HFFc6 (cell line): ENCODE measurements at regions not wholly inside any gene's neighbourhood (a gene's known extent, or its start where the extent isn't known, plus 50 kb on each side); places are given as distances from the start of the nearest gene placed in this dataset.
A peak's percentile ranks its signal among the peaks of the same experiment; 100 is the strongest.

ENCODE experiments used
- DNase-seq: peaks from one replicate; pipeline ENCODE4 v3.0.0-alpha.2; 2018
- H3K27ac Mint-ChIP-seq: 2 replicates; pipeline ENCODE4 v1.8.0; 2020; ENCODE audit warnings: mild to moderate bottlenecking, mixed read lengths
- H3K27me3 Mint-ChIP-seq: 2 replicates; pipeline ENCODE4 v1.8.0; 2021; ENCODE audit warnings: mild to moderate bottlenecking, moderate library complexity, mixed read lengths; ENCODE audit not compliant: insufficient read depth
- H3K36me3 Mint-ChIP-seq: 2 replicates; pipeline ENCODE4 v1.8.0; 2021; ENCODE audit warnings: low read depth, mixed read lengths
- H3K4me1 Mint-ChIP-seq: 2 replicates; pipeline ENCODE4 v1.8.0; 2020; ENCODE audit warnings: low read depth, mixed read lengths
- H3K4me3 Mint-ChIP-seq: 2 replicates; pipeline ENCODE4 v1.8.0; 2020; ENCODE audit warnings: mild to moderate bottlenecking, moderate library complexity, mixed read lengths
- H3K9me3 Mint-ChIP-seq: 2 replicates; pipeline ENCODE4 v1.8.0; 2020; ENCODE audit warnings: mild to moderate bottlenecking, mixed read lengths
- TF ChIP-seq, protein P1 (sequence below): fragments of 200-600 bp; sonication (generic); IDR thresholded peaks from 2 replicates; pipeline ENCODE4 v1.5.0; 2021; ENCODE audit warnings: antibody characterized with exemption, mild to moderate bottlenecking

DNA sequence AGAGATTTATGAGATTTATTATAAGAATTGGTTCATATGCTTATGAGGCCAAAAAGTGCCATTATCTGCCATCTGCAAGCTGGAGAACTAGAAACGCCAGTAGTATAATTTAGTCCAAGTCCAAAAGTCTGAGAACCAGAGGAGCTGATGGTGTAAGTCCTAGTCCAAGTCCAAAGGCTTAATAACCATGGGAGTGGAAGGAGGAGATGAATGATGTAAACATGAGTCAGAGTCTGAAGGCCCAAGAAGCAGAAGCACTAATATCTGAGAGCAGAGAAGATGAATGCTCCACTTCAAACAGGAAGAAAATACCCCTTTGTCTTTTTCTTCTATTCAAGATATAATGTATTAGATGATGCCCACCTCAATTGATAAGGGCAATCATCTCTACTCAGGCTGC, 185.7 kb downstream of the CGGBP1 start:
- Mint-ChIP-seq H3K27ac (no peak overlapping the region), H3K4me1 (peaks cover 12% of the 10 kb centered on the region), H3K4me3 (no peak overlapping the region), H3K27me3 (no peaks in the 10 kb centered on the region), H3K9me3 (peaks cover 24% of the 10 kb centered on the region), H3K36me3 (peaks cover 20% of the 10 kb centered on the region)
- peak; percentile 70 for DNase-seq
- TF ChIP-seq, protein P1, sequence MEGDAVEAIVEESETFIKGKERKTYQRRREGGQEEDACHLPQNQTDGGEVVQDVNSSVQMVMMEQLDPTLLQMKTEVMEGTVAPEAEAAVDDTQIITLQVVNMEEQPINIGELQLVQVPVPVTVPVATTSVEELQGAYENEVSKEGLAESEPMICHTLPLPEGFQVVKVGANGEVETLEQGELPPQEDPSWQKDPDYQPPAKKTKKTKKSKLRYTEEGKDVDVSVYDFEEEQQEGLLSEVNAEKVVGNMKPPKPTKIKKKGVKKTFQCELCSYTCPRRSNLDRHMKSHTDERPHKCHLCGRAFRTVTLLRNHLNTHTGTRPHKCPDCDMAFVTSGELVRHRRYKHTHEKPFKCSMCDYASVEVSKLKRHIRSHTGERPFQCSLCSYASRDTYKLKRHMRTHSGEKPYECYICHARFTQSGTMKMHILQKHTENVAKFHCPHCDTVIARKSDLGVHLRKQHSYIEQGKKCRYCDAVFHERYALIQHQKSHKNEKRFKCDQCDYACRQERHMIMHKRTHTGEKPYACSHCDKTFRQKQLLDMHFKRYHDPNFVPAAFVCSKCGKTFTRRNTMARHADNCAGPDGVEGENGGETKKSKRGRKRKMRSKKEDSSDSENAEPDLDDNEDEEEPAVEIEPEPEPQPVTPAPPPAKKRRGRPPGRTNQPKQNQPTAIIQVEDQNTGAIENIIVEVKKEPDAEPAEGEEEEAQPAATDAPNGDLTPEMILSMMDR, result no peak

- H3K36me3 Mint-ChIP-seq, result peaks cover 12% of the 10 kb centered on the region
- peaks cover 10% of the 10 kb centered on the region for H3K9me3 Mint-ChIP-seq
- H3K27me3 Mint-ChIP-seq, result no peaks in the 10 kb centered on the region
- peak; percentile 4 for DNase-seq
- TF ChIP-seq, protein P1, result no peak
- peaks cover 17% of the 10 kb centered on the region for H3K4me1 Mint-ChIP-seq
- no peak overlapping the region for H3K27ac Mint-ChIP-seq
- H3K4me3 Mint-ChIP-seq, result peak overlapping the region; percentile 24; the same call in 1 of the 2 replicates
Measured at GRCh38 chr3:87867001-87867400, 191.8 kb downstream of the CGGBP1 start.

DNA sequence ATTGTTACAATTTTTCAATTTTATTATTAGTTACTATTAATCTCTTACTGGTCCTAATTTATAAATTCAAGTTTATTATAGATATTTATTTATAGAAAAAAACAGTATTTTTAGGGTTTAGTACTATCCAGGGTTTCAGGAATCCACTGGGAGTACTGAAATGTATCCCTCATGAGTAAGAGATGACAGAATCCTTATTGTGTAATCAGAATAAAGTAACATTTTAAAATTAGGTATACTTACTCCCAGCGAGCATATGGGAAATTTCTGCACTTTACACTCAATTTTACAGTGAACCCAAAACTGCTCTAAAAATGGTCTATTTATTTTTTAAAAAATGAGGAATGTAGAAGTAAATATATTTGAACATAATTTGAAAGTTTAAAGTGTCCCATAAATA, 202.7 kb downstream of the CGGBP1 start:
- DNase-seq, result peak; percentile 42
- H3K27me3 Mint-ChIP-seq, result no peaks in the 10 kb centered on the region

DNA sequence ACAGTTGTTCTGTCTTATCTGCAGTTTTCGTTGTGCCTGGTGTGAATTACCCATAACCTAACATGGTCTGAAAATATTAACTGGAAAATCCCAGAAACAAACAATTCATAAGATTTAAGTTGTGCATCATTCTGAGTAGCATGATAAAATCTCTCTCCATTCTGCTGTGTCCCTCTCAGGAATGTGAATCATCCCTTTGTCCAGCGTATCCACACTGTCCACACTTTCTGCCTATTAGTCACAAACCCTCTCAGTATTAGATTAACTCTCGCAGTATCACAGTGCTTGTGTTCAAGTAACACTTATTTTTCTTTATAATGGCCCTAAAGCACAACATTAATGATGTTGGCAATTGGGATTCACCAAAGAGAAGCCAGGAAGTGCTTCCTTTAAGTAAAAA, 203.2 kb downstream of the CGGBP1 start:
- TF ChIP-seq, protein P1, result no peak
- no peaks in the 10 kb centered on the region for H3K36me3 Mint-ChIP-seq
- no peaks in the 10 kb centered on the region for H3K9me3 Mint-ChIP-seq
- H3K27me3 Mint-ChIP-seq, result no peaks in the 10 kb centered on the region
- DNase-seq, result peak; percentile 86
- peak overlapping the region; percentile 53 for H3K4me3 Mint-ChIP-seq
- H3K4me1 Mint-ChIP-seq, result peaks cover 56% of the 10 kb centered on the region
- H3K27ac Mint-ChIP-seq, result peak overlapping the region; percentile 60

More for the DNA sequence above, 202.7 kb downstream of the CGGBP1 start:
- H3K27ac Mint-ChIP-seq, result no peak overlapping the region
- no peaks in the 10 kb centered on the region for H3K36me3 Mint-ChIP-seq
- no peaks in the 10 kb centered on the region for H3K9me3 Mint-ChIP-seq
- no peak overlapping the region for H3K4me3 Mint-ChIP-seq
- TF ChIP-seq, protein P1, result no peak
- H3K4me1 Mint-ChIP-seq, result peaks cover 56% of the 10 kb centered on the region

GRCh38 chr3:87855211-87855610, 203.6 kb downstream of the CGGBP1 start:
- no peaks in the 10 kb centered on the region for H3K9me3 Mint-ChIP-seq
- H3K4me3 Mint-ChIP-seq, result peak overlapping the region; percentile 53
- peak overlapping the region; percentile 60 for H3K27ac Mint-ChIP-seq
- no peak for DNase-seq
- TF ChIP-seq, protein P1, result no peak
- H3K4me1 Mint-ChIP-seq, result peaks cover 56% of the 10 kb centered on the region
- no peaks in the 10 kb centered on the region for H3K36me3 Mint-ChIP-seq
- H3K27me3 Mint-ChIP-seq, result no peaks in the 10 kb centered on the region

- no peak for DNase-seq
- H3K27me3 Mint-ChIP-seq, result 0 out of 2 replicates have a peak, but pooled peaks cover 2% of the 10 kb centered on the region
- no peaks in the 10 kb centered on the region for H3K9me3 Mint-ChIP-seq
- H3K27ac Mint-ChIP-seq, result no peak overlapping the region
- H3K4me1 Mint-ChIP-seq, result no peaks in the 10 kb centered on the region
- no peak overlapping the region for H3K4me3 Mint-ChIP-seq
- TF ChIP-seq, protein P1, result no peak
- no peaks in the 10 kb centered on the region for H3K36me3 Mint-ChIP-seq
Measured at GRCh38 chr3:87848003-87848402, 210.8 kb downstream of the CGGBP1 start.
